ENCODE measurements at regions not wholly inside any gene's neighbourhood (a gene's known extent, or its start where the extent isn't known, plus 50 kb on each side); places are given as distances from the start of the nearest gene placed in this dataset.

GRCh38 chr17:6244253-6244652, 174.1 kb downstream of the WSCD1 start:
- H3K27ac Mint-ChIP-seq (ENCODE audit: unreplicated experiment), result no peak overlapping the region
- no peak overlapping the region for H3K4me3 Mint-ChIP-seq (ENCODE audit: unreplicated experiment)

GRCh38 chr17:6243186-6243585, 173.0 kb downstream of the WSCD1 start:
- no peaks in the 10 kb centered on the region for H3K9me3 Mint-ChIP-seq (ENCODE audit: unreplicated experiment)
- Histone ChIP-seq H3K27ac (ENCODE audit: low read depth, low read length) (no peak overlapping the region), H3K79me2 (ENCODE audit: insufficient read depth, low read length) (no peaks in the 10 kb centered on the region), H3K36me3 (ENCODE audit: insufficient read depth, low read length) (no peaks in the 10 kb centered on the region), H3K9me3 (ENCODE audit: insufficient read depth, low read depth, low read length) (no peaks in the 10 kb centered on the region), H3K9ac (ENCODE audit: low read length) (no peak overlapping the region), H3K27me3 (ENCODE audit: insufficient read depth, low read length) (peaks cover 3% of the 10 kb centered on the region), H4K20me1 (ENCODE audit: insufficient read depth, low read length) (no peaks in the 10 kb centered on the region), H3K4me1 (ENCODE audit: insufficient read depth, low read length) (no peaks in the 10 kb centered on the region), H2AFZ (ENCODE audit: low read depth, low read length) (no peak overlapping the region), H3K4me2 (ENCODE audit: low read length) (no peak overlapping the region), H3K4me3 (ENCODE audit: insufficient read depth, low read depth, low read length) (no peak overlapping the region)
- TF ChIP-seq EZH2 (IDR thresholded peaks at IDR 0.05; ENCODE audit: insufficient read depth, low read length), result no peak
- no peak for TF ChIP-seq CTCF (IDR thresholded peaks at IDR 0.05; ENCODE audit: insufficient read depth, low read depth, low read length)
- peaks cover 3% of the 10 kb centered on the region for H3K4me1 Mint-ChIP-seq (ENCODE audit: low read depth, unreplicated experiment)
- H3K36me3 Mint-ChIP-seq (ENCODE audit: low read depth, unreplicated experiment), result peaks cover 3% of the 10 kb centered on the region
- FAIRE-seq (no peak), DNase-seq (ENCODE audit: low read depth) (no peak)
- H3K27me3 Mint-ChIP-seq (ENCODE audit: low read depth, unreplicated experiment), result peaks cover 76% of the 10 kb centered on the region
- no peak overlapping the region for H3K27ac Mint-ChIP-seq (ENCODE audit: unreplicated experiment)
- H3K4me3 Mint-ChIP-seq (ENCODE audit: unreplicated experiment), result no peak overlapping the region

More at GRCh38 chr17:6244253-6244652, 174.1 kb downstream of the WSCD1 start:
- peaks cover 3% of the 10 kb centered on the region for H3K36me3 Mint-ChIP-seq (ENCODE audit: low read depth, unreplicated experiment)
- Histone ChIP-seq H4K20me1 (ENCODE audit: insufficient read depth, low read length) (no peaks in the 10 kb centered on the region), H3K36me3 (ENCODE audit: insufficient read depth, low read length) (no peaks in the 10 kb centered on the region), H3K9ac (ENCODE audit: low read length) (no peak overlapping the region), H3K4me1 (ENCODE audit: insufficient read depth, low read length) (no peaks in the 10 kb centered on the region), H3K27ac (ENCODE audit: low read depth, low read length) (no peak overlapping the region), H3K9me3 (ENCODE audit: insufficient read depth, low read depth, low read length) (no peaks in the 10 kb centered on the region), H3K27me3 (ENCODE audit: insufficient read depth, low read length) (peaks cover 3% of the 10 kb centered on the region), H3K4me3 (ENCODE audit: insufficient read depth, low read depth, low read length) (no peak overlapping the region), H2AFZ (ENCODE audit: low read depth, low read length) (no peak overlapping the region), H3K79me2 (ENCODE audit: insufficient read depth, low read length) (no peaks in the 10 kb centered on the region), H3K4me2 (ENCODE audit: low read length) (no peak overlapping the region)
- H3K9me3 Mint-ChIP-seq (ENCODE audit: unreplicated experiment), result no peaks in the 10 kb centered on the region
- H3K4me1 Mint-ChIP-seq (ENCODE audit: low read depth, unreplicated experiment), result peaks cover 2% of the 10 kb centered on the region
- DNase-seq (ENCODE audit: low read depth), result no peak
- TF ChIP-seq CTCF (IDR thresholded peaks at IDR 0.05; ENCODE audit: insufficient read depth, low read depth, low read length) (no peak), EZH2 (IDR thresholded peaks at IDR 0.05; ENCODE audit: insufficient read depth, low read length) (no peak)
- H3K27me3 Mint-ChIP-seq (ENCODE audit: low read depth, unreplicated experiment), result peaks cover 75% of the 10 kb centered on the region
- no peak for FAIRE-seq

- Mint-ChIP-seq H3K4me1 (ENCODE audit: low read depth, unreplicated experiment) (peaks cover 3% of the 10 kb centered on the region), H3K4me3 (ENCODE audit: unreplicated experiment) (no peak overlapping the region), H3K27ac (ENCODE audit: unreplicated experiment) (no peak overlapping the region), H3K9me3 (ENCODE audit: unreplicated experiment) (no peaks in the 10 kb centered on the region), H3K36me3 (ENCODE audit: low read depth, unreplicated experiment) (peaks cover 3% of the 10 kb centered on the region), H3K27me3 (ENCODE audit: low read depth, unreplicated experiment) (peaks cover 76% of the 10 kb centered on the region)
- Histone ChIP-seq H3K9me3 (ENCODE audit: insufficient read depth, low read depth, low read length) (no peaks in the 10 kb centered on the region), H3K4me2 (ENCODE audit: low read length) (no peak overlapping the region), H3K36me3 (ENCODE audit: insufficient read depth, low read length) (no peaks in the 10 kb centered on the region), H3K4me3 (ENCODE audit: insufficient read depth, low read depth, low read length) (no peak overlapping the region), H3K4me1 (ENCODE audit: insufficient read depth, low read length) (no peaks in the 10 kb centered on the region), H3K9ac (ENCODE audit: low read length) (no peak overlapping the region), H3K27me3 (ENCODE audit: insufficient read depth, low read length) (peaks cover 3% of the 10 kb centered on the region), H2AFZ (ENCODE audit: low read depth, low read length) (no peak overlapping the region), H3K79me2 (ENCODE audit: insufficient read depth, low read length) (no peaks in the 10 kb centered on the region), H4K20me1 (ENCODE audit: insufficient read depth, low read length) (no peaks in the 10 kb centered on the region), H3K27ac (ENCODE audit: low read depth, low read length) (no peak overlapping the region)
- DNase-seq (ENCODE audit: low read depth) (no peak), FAIRE-seq (no peak)
- no peak for TF ChIP-seq CTCF (IDR thresholded peaks at IDR 0.05; ENCODE audit: insufficient read depth, low read depth, low read length)
- TF ChIP-seq EZH2 (IDR thresholded peaks at IDR 0.05; ENCODE audit: insufficient read depth, low read length), result no peak
These were observed 171.8 kb downstream of the WSCD1 start for GRCh38 chr17:6241996-6242395.
